Vagina (tissue), 2 donors: ENCODE measurements at regions not wholly inside any gene's neighbourhood (a gene's known extent, or its start where the extent isn't known, plus 50 kb on each side); places are given as distances from the start of the nearest gene placed in this dataset.

ENCODE experiments used
- CTCF ChIP-seq, 3 experiments: fragments of 450-650 bp in 2 of 3; fragments of 200-600 bp in 1 of 3; sonication (generic) in 1 of 3; IDR thresholded peaks; one replicate each; pipeline ENCODE4 v1.5.1; 2017 to 2019; ENCODE audit warnings: antibody characterized with exemption in 3 of 3, mild to moderate bottlenecking in 2 of 3, moderate library complexity in 2 of 3
- POLR2A ChIP-seq, 2 donors: fragments of 450-650 bp; IDR thresholded peaks; one replicate each; pipeline ENCODE4 v1.6.1; 2017; ENCODE audit warnings: antibody characterized with exemption in 2 of 2, mild to moderate bottlenecking in 2 of 2, moderate library complexity in 2 of 2
- POLR2AphosphoS5 ChIP-seq, 2 donors: sonication (generic); formaldehyde crosslinking; IDR thresholded peaks; one replicate each; pipeline ENCODE4 v1.9.0; 2017; ENCODE audit warnings: antibody characterized with exemption in 2 of 2, mild to moderate bottlenecking in 2 of 2, low read depth in 1 of 2; ENCODE audit not compliant: insufficient read depth in 1 of 2

- no peak for TF ChIP-seq CTCF (IDR thresholded peaks at IDR 0.05)
- no peak for TF ChIP-seq POLR2AphosphoS5 (IDR thresholded peaks at IDR 0.05; ENCODE audit: insufficient read depth in 1 of 2, low read depth in 1 of 2)
- no peak for TF ChIP-seq POLR2A (IDR thresholded peaks at IDR 0.05)
Measured at GRCh38 chr12:86634456-86635410, 378.5 kb upstream of the MGAT4C start.
